Panc1 (cell line): ENCODE measurements at regions not wholly inside any gene's neighbourhood (a gene's known extent, or its start where the extent isn't known, plus 50 kb on each side); places are given as distances from the start of the nearest gene placed in this dataset.

Source experiments
- CTCF ChIP-seq: fragments of 450-650 bp; IDR thresholded peaks from 2 replicates; pipeline ENCODE4 v1.5.1; 2017; ENCODE audit warnings: mild to moderate bottlenecking
- POLR2AphosphoS5 ChIP-seq: IDR thresholded peaks from 2 replicates; pipeline ENCODE4 v1.6.1; 2012; ENCODE audit warnings: mild to moderate bottlenecking, low read depth, low read length, moderate library complexity

GRCh38 chr17:34820922-34821321 is 140.3 kb downstream of the CCT6B start:
- TF ChIP-seq POLR2AphosphoS5 = no peak
- TF ChIP-seq CTCF = no peak
